GM12864 (cell line): ENCODE measurements at regions not wholly inside any gene's neighbourhood (a gene's known extent, or its start where the extent isn't known, plus 50 kb on each side); places are given as distances from the start of the nearest gene placed in this dataset.

Experiments used
- DNase-seq: peaks from one replicate; pipeline ENCODE4 v3.0.0-alpha.2; 2011; ENCODE audit warnings: low read depth
- H3K4me3 ChIP-seq: 2 replicates; pipeline ENCODE4 v1.5.1; 2011; ENCODE audit warnings: mild to moderate bottlenecking, low read depth, low read length, control low read depth
- CTCF ChIP-seq: IDR thresholded peaks from 2 replicates; pipeline ENCODE4 v1.5.1; 2011; ENCODE audit warnings: low read depth, mild to moderate bottlenecking, moderate library complexity, low read length, control low read depth, inconsistent platforms; ENCODE audit errors: missing control alignments

- no peak overlapping the region for H3K4me3 ChIP-seq
- no peak for TF ChIP-seq CTCF
- DNase-seq = no peak
These were observed 77.1 kb upstream of the FRMD1 start for GRCh38 chr6:168155821-168156741.

GRCh38 chr6:168155193-168155592 is 76.2 kb upstream of the FRMD1 start:
- TF ChIP-seq CTCF = no peak
- DNase-seq = no peak
- H3K4me3 ChIP-seq = no peak overlapping the region

- no peak for TF ChIP-seq CTCF
- no peak for DNase-seq
- H3K4me3 ChIP-seq = no peak overlapping the region
These were observed 75.4 kb upstream of the FRMD1 start for GRCh38 chr6:168154263-168154917.

GRCh38 chr6:168153553-168153952 is 74.5 kb upstream of the FRMD1 start:
- no peak overlapping the region for H3K4me3 ChIP-seq
- no peak for TF ChIP-seq CTCF
- no peak for DNase-seq

GRCh38 chr6:168152980-168153379 is 74.0 kb upstream of the FRMD1 start:
- no peak for DNase-seq
- no peak for TF ChIP-seq CTCF
- no peak overlapping the region for H3K4me3 ChIP-seq

- TF ChIP-seq CTCF = no peak
- DNase-seq = no peak
- no peak overlapping the region for H3K4me3 ChIP-seq
These were observed 73.4 kb upstream of the FRMD1 start for GRCh38 chr6:168152306-168152963.
